ENCODE measurements at regions not wholly inside any gene's neighbourhood (a gene's known extent, or its start where the extent isn't known, plus 50 kb on each side); places are given as distances from the start of the nearest gene placed in this dataset.

GRCh38 chr2:7857904-7858303 lies 824.0 kb upstream of the ID2 start:
- TF ChIP-seq CTCF (IDR thresholded peaks at IDR 0.05) (no peak), POLR2A (IDR thresholded peaks at IDR 0.05) (no peak)
